ENCODE measurements at regions not wholly inside any gene's neighbourhood (a gene's known extent, or its start where the extent isn't known, plus 50 kb on each side); places are given as distances from the start of the nearest gene placed in this dataset.

GRCh38 chr11:104565583-104565961, 332.7 kb downstream of the CASP12 start:
- intact Hi-C loops (cut with micrococcal nuclease): no loop called here
- BruUV-seq (replicated peaks): no TSS peak
- WGBS, 2 experiments (ENCODE audit: extremely low coverage in 2 of 2, insufficient read length in 1 of 2): no CpG with 5 or more reads among the region's 1 CpG

More at GRCh38 chr11:104565583-104565961, 332.7 kb downstream of the CASP12 start:
- TF ChIP-seq CTCF (conservative IDR thresholded peaks at IDR 0.05; ENCODE audit: low read depth, low read length) (no peak), BHLHE40 (IDR thresholded peaks at IDR 0.05; ENCODE audit: low read depth, low read length) (no peak), CEBPB (IDR thresholded peaks at IDR 0.05; ENCODE audit: low read depth, low read length) (no peak)
- Histone ChIP-seq H3K79me1 (ENCODE audit: low read depth in 1 of 2, low read length in 2 of 2) (no peaks in the 10 kb centered on the region), H2BK120ac (ENCODE audit: low read depth, low read length) (no peak overlapping the region), H2BK20ac (ENCODE audit: low read depth, low read length) (no peak overlapping the region), H3K56ac (ENCODE audit: extremely low read depth, insufficient read depth, low read length) (no peak overlapping the region), H2AK9ac (replicated peaks; ENCODE audit: low read depth, low read length, poor library complexity) (no peak overlapping the region), H3K4ac (ENCODE audit: low read depth, low read length) (no peak overlapping the region), H3K9ac (ENCODE audit: low read depth, low read length) (no peak overlapping the region), H3K27ac (ENCODE audit: insufficient read depth, low read length) (no peak overlapping the region), H4K8ac (ENCODE audit: low read depth in 2 of 2, low read length in 2 of 2) (no peak overlapping the region), H4K20me1 (ENCODE audit: insufficient read depth, low read length) (no peaks in the 10 kb centered on the region), H3K18ac (ENCODE audit: low read depth, low read length) (no peak overlapping the region), H3K23ac (ENCODE audit: low read depth, low read length) (no peak overlapping the region), H4K5ac (ENCODE audit: low read depth, low read length) (no peak overlapping the region), H2BK5ac (ENCODE audit: low read depth, low read length, poor library complexity, severe bottlenecking) (no peak overlapping the region), H3K4me3 (ENCODE audit: insufficient read depth, low read depth, low read length) (no peak overlapping the region), H4K91ac (ENCODE audit: insufficient read depth, low read depth, low read length) (no peak overlapping the region), H3K36me3 (ENCODE audit: control insufficient read depth, insufficient read depth, low read length) (no peaks in the 10 kb centered on the region), H3K4me1 (ENCODE audit: control insufficient read depth, insufficient read depth, low read length) (0 out of 2 replicates have a peak, but pooled peaks cover 2% of the 10 kb centered on the region), H3K9me3 (ENCODE audit: control insufficient read depth, insufficient read depth, low read length) (peaks cover 2% of the 10 kb centered on the region; the same call in 1 of the 2 replicates), H3K4me2 (ENCODE audit: low read depth, low read length) (no peak overlapping the region), H3K27me3 (ENCODE audit: control insufficient read depth, insufficient read depth, low read length) (no peaks in the 10 kb centered on the region), H2AK5ac (ENCODE audit: low read depth, low read length) (no peak overlapping the region), H2AFZ (replicated peaks; ENCODE audit: low read length, poor library complexity) (no peak overlapping the region), H3K14ac (replicated peaks; ENCODE audit: low read depth, low read length) (no peak overlapping the region), H3K9me1 (ENCODE audit: insufficient read depth, low read length) (no peaks in the 10 kb centered on the region), H2BK15ac (ENCODE audit: low read depth, low read length) (no peak overlapping the region)
- dilution Hi-C loops (cut with HindIII; ENCODE audit: low sequenced_read_pairs, unreplicated experiment): no loop called here
- POLR2A ChIA-PET (ENCODE audit: unreplicated experiment): no interaction called here
- CTCF ChIA-PET: no interaction called here
- ATAC-seq (ENCODE audit: low read depth) (no peak), DNase-seq (no peak)
- in situ Hi-C loops (cut with MboI; ENCODE audit: low sequenced_read_pairs): no loop called here

Data from IMR-90 (cell line).